HG03097 (cell line): ENCODE measurements at regions not wholly inside any gene's neighbourhood (a gene's known extent, or its start where the extent isn't known, plus 50 kb on each side); places are given as distances from the start of the nearest gene placed in this dataset.

Source experiments
- ATAC-seq: cut with Tn5 transposase; IDR thresholded peaks from one replicate; pipeline ENCODE4 v1.9.1; 2021; ENCODE audit not compliant: unreplicated experiment, low FRiP score

- no peak for ATAC-seq
Observed at GRCh38 chr3:194768586-194768985, 82.9 kb downstream of the FAM43A start.

GRCh38 chr3:194769020-194769643, 83.4 kb downstream of the FAM43A start:
- peak; percentile 97 for ATAC-seq

GRCh38 chr3:194772241-194773000, 86.7 kb downstream of the FAM43A start:
- ATAC-seq = no peak

- ATAC-seq = no peak
Observed at GRCh38 chr3:194773216-194773615, 87.5 kb downstream of the FAM43A start.

- ATAC-seq = no peak
Observed at GRCh38 chr3:194773771-194774455, 88.2 kb downstream of the FAM43A start.

GRCh38 chr3:194775266-194775665, 89.6 kb downstream of the FAM43A start:
- ATAC-seq = no peak

- ATAC-seq = no peak
Observed at GRCh38 chr3:194775731-194776130, 90.0 kb downstream of the FAM43A start.

- ATAC-seq = no peak
Observed at GRCh38 chr3:194777729-194778128, 92.0 kb downstream of the FAM43A start.

- ATAC-seq = no peak
Observed at GRCh38 chr3:194779729-194780224, 94.1 kb downstream of the FAM43A start.

GRCh38 chr3:194780706-194781105, 95.0 kb downstream of the FAM43A start:
- no peak for ATAC-seq

- no peak for ATAC-seq
Observed at GRCh38 chr3:194781617-194782016, 95.9 kb downstream of the FAM43A start.

GRCh38 chr3:194782698-194783404, 97.2 kb downstream of the FAM43A start:
- ATAC-seq = no peak

- ATAC-seq = no peak
Observed at GRCh38 chr3:194784361-194784760, 98.7 kb downstream of the FAM43A start.

GRCh38 chr3:194785315-194785714, 99.6 kb downstream of the FAM43A start:
- ATAC-seq = no peak

- ATAC-seq = no peak
Observed at GRCh38 chr3:194787072-194787471, 101.4 kb downstream of the FAM43A start.

GRCh38 chr3:194787650-194788049, 102.0 kb downstream of the FAM43A start:
- no peak for ATAC-seq

GRCh38 chr3:194792368-194792767, 106.7 kb downstream of the FAM43A start:
- no peak for ATAC-seq

- no peak for ATAC-seq
Observed at GRCh38 chr3:194797555-194798250, 112.0 kb downstream of the FAM43A start.

- no peak for ATAC-seq
Observed at GRCh38 chr3:194798486-194798885, 112.8 kb downstream of the FAM43A start.

GRCh38 chr3:194800002-194800401, 114.3 kb downstream of the FAM43A start:
- ATAC-seq = no peak
